Skeletal muscle satellite cell (primary cell): ENCODE measurements at regions not wholly inside any gene's neighbourhood (a gene's known extent, or its start where the extent isn't known, plus 50 kb on each side); places are given as distances from the start of the nearest gene placed in this dataset.

Experiments
- H3K27me3 ChIP-seq: 2 replicates; pipeline ENCODE4 v1.7.0; 2013; ENCODE audit warnings: low read length; ENCODE audit not compliant: control insufficient read depth, insufficient read depth
- H3K36me3 ChIP-seq: 2 replicates; pipeline ENCODE4 v1.7.0; 2013; ENCODE audit warnings: mild to moderate bottlenecking, control low read depth, low read length; ENCODE audit not compliant: insufficient read depth
- H3K4me1 ChIP-seq: 2 replicates; pipeline ENCODE4 v1.7.0; 2013; ENCODE audit warnings: low read length; ENCODE audit not compliant: control insufficient read depth, insufficient read depth
- H3K4me2 ChIP-seq: 2 replicates; pipeline ENCODE4 v1.7.0; 2013; ENCODE audit warnings: mild to moderate bottlenecking, low read length
- H3K4me3 ChIP-seq: 2 replicates; pipeline ENCODE4 v1.7.0; 2013; ENCODE audit warnings: low read length
- H3K9ac ChIP-seq: 2 replicates; pipeline ENCODE4 v1.7.0; 2013; ENCODE audit warnings: mild to moderate bottlenecking, low read depth, low read length, moderate library complexity
- H3K9me3 ChIP-seq: replicated peaks from 2 replicates; pipeline ENCODE4 v1.7.0; 2013; ENCODE audit warnings: mild to moderate bottlenecking, control low read depth, low read length

DNA sequence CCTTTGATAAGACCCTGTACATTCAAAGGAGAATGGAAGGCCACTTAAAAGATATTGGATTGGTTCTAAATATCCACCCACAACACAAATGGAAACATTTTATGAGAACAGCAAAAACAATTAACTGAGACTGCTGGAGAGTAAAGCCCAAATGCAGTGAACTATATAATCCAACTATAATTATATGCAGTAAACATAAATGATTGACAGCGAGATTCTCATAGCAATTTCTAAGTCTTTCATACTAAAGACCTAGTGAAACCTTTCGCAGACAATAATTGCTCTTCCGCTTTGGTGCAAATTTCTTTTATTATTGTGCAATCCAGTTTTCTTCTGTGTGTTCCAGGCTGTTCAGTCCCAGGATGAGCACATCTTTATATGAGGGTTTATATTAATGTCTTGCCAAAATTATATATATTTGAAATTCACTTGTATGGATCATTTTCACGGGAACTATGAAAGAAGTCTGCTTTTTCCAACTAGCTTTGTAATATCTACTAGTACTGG is 190.9 kb downstream of the ST6GAL2 start:
- no peaks in the 10 kb centered on the region for H3K36me3 ChIP-seq
- no peak overlapping the region for H3K4me2 ChIP-seq
- H3K9me3 ChIP-seq: no peaks in the 10 kb centered on the region
- no peak overlapping the region for H3K4me3 ChIP-seq
- H3K4me1 ChIP-seq: no peaks in the 10 kb centered on the region
- H3K9ac ChIP-seq: no peak overlapping the region
- no peaks in the 10 kb centered on the region for H3K27me3 ChIP-seq

DNA sequence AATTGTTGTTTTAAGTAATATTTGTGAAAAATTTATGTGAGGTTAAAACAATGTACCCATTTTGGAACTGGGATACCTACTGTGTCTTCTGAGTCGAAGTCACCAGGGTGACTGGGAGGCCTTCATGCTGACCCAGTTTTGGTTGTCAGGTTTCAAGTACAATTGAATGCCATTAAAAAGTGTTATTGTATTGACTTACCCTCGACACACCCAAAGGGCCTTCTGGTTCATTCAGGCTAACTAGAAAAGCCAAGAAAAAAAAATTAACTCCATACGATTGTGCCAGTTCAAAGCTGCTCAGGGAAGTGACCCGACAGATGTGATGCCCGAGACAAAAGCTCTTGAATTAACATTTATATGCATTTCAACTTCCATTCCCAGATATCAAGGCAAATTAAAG is 190.0 kb downstream of the ST6GAL2 start:
- no peak overlapping the region for H3K4me2 ChIP-seq
- no peak overlapping the region for H3K4me3 ChIP-seq
- H3K27me3 ChIP-seq: no peaks in the 10 kb centered on the region
- H3K9ac ChIP-seq: no peak overlapping the region
- H3K36me3 ChIP-seq: no peaks in the 10 kb centered on the region
- no peaks in the 10 kb centered on the region for H3K4me1 ChIP-seq
- no peaks in the 10 kb centered on the region for H3K9me3 ChIP-seq

DNA sequence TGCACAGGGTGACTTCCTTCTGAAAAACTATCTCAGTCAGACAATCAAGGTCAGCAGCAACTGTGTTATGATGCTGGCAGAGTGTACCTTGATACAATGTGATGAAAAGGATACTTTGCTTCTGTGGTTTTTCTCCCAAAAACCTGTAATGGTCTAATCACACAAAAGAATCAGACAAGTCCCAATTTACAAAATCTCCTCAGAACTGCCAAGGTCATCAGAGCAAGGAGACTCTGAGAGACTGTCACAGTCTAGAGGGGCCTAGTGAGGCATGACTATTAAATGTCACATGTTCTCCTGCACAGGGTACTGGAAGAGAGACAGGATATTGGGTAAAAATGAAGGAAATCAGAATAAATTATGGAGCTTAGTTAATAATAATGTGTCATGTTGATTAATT is 185.4 kb downstream of the ST6GAL2 start:
- Histone ChIP-seq H3K9ac (no peak overlapping the region), H3K4me3 (no peak overlapping the region), H3K4me2 (no peak overlapping the region), H3K36me3 (no peaks in the 10 kb centered on the region), H3K27me3 (no peaks in the 10 kb centered on the region), H3K9me3 (no peaks in the 10 kb centered on the region), H3K4me1 (no peaks in the 10 kb centered on the region)

DNA sequence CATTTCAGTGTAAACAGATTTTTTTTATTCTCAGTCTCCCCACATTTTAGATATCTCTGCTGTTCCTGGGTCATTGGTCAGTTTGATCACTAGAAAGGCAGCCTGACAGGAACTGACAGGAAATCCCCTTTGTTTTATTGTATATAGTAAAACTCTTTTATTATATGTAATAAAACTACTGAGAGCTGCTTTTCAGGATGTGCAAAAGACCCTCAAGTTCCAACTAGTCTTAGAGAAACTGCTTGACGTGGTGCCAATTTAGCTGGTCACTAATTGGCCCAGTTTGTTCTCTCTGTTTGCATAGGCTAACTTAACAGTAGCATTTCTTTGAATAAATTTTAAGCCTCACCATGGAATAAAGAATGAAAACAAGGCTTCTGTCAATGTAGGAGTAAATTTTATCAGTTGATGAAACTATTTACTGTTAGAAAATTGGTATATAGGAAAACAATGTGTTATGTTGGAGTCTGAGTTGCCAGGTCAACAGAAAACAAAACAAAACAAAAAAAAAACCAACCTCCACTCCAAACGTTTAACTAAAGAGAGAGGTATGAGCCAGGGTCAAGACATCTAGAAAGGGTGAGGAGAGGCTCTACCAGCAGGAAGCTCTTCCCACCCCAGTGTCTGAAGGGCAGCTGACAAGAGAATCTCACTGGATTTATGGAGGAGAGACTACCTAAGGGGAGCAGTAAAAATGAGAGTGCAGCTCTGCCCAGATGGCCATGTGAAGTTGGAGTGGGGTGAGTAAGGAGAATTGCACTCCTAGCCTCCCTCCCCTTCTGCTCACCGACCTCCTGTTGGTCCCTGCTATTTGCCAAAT is 184.6 kb downstream of the ST6GAL2 start:
- Histone ChIP-seq H3K4me3 (no peak overlapping the region), H3K36me3 (no peaks in the 10 kb centered on the region), H3K4me2 (no peak overlapping the region), H3K27me3 (no peaks in the 10 kb centered on the region), H3K9me3 (no peaks in the 10 kb centered on the region), H3K9ac (no peak overlapping the region), H3K4me1 (no peaks in the 10 kb centered on the region)

DNA sequence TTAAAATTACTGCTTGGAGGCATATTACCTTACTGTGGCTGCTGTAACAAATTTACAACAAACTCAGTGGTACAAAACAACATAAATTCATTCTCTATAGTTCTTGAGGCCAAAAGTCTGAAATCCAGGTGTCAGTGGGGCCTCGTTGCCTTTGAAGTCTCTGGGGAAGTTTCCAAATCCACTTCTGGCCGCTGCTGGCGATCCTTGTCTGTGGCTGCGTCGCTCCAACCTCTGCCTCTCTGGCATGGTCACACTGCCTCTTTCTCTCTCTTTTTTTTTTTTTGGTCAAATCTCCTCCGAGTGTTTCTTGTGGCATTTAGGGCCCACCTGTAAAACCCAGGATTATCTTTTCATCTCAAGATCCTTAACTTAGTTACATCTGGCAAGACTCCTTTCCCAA is 182.8 kb downstream of the ST6GAL2 start:
- Histone ChIP-seq H3K4me1 (no peaks in the 10 kb centered on the region), H3K9ac (no peak overlapping the region), H3K4me2 (no peak overlapping the region), H3K9me3 (no peaks in the 10 kb centered on the region), H3K27me3 (no peaks in the 10 kb centered on the region), H3K4me3 (no peak overlapping the region), H3K36me3 (no peaks in the 10 kb centered on the region)

DNA sequence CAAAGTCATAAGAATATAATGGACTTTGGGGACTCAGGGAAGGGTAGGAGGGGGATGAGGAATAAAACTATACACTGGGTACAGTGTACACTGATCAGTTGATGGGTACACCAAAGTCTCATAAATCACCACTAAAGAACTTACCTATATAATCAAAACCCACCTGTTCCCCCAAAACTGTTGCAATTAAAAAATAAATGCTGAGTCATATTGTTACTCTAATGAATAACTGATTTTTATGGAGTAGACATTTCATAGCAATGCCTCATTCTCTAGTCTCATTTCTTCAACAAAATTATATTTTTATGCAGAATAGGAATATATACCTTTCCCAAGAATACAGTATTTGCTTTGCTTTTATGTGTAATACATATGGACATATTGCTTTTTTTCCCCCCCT is 181.2 kb downstream of the ST6GAL2 start:
- Histone ChIP-seq H3K27me3 (no peaks in the 10 kb centered on the region), H3K4me2 (no peak overlapping the region), H3K9ac (no peak overlapping the region), H3K9me3 (no peaks in the 10 kb centered on the region), H3K4me1 (no peaks in the 10 kb centered on the region), H3K36me3 (no peaks in the 10 kb centered on the region), H3K4me3 (no peak overlapping the region)

DNA sequence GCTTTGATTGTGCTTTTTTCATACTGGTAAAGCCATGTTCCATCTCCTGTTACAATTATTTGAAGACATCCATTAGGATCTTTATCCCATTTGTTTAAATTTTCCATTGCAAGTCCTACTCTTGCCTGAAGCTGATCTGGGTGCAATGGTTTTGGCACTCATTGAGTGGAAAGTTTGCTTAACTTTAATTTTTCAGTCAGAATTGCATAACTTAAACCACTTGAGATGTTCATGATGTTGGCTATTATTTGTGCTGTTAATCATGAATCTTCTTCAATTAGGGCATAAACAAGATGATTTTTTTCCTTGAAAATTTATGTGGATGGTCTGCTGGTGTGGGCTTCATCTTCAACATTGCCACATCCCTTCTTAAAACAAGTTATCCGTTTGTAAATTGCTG is 180.1 kb downstream of the ST6GAL2 start:
- Histone ChIP-seq H3K9ac (no peak overlapping the region), H3K9me3 (no peaks in the 10 kb centered on the region), H3K4me1 (no peaks in the 10 kb centered on the region), H3K36me3 (no peaks in the 10 kb centered on the region), H3K27me3 (no peaks in the 10 kb centered on the region), H3K4me2 (no peak overlapping the region), H3K4me3 (no peak overlapping the region)

DNA sequence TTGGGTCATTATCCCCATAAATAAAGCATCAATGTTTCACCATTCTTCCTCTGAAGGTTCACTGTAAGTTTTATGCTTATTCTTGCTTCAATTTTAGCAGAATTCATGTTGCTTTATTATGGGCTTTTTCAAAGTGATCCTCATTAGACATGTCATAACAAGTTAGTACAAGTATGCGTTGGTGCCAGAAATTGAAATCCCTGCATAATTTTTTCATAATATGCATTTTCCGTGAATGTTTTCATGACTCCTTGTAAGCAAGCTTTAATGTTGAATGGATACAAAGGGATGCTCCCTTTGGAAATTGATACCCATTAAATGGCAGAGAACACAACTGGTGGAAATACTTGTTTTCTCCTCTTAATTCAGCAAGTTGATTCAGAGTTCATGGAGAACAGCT is 179.7 kb downstream of the ST6GAL2 start:
- no peaks in the 10 kb centered on the region for H3K27me3 ChIP-seq
- no peak overlapping the region for H3K4me3 ChIP-seq
- no peaks in the 10 kb centered on the region for H3K9me3 ChIP-seq
- H3K36me3 ChIP-seq: no peaks in the 10 kb centered on the region
- H3K4me1 ChIP-seq: no peaks in the 10 kb centered on the region
- H3K4me2 ChIP-seq: no peak overlapping the region
- H3K9ac ChIP-seq: no peak overlapping the region

DNA sequence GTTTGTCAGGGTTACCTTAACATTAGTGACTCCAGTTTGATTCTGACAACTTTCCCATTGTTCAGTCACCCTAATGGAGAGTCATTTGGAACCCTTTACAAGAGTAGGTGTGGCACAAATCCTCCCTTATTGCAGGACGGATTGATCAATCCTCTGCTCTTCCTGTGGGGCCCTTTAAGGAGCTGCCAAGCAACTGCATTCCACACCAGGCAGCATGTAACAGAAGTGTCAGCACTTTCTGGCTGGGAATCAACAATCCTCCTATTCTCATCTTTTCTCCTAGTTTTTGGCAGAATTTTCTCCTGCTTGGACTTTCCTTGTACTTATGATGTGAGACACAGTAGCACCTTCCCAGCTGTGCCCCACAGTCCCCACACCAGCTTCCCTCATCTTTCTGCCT is 177.8 kb downstream of the ST6GAL2 start:
- H3K4me2 ChIP-seq: no peak overlapping the region
- H3K36me3 ChIP-seq: no peaks in the 10 kb centered on the region
- no peak overlapping the region for H3K4me3 ChIP-seq
- peaks cover 3% of the 10 kb centered on the region for H3K9me3 ChIP-seq
- H3K27me3 ChIP-seq: no peaks in the 10 kb centered on the region
- no peak overlapping the region for H3K9ac ChIP-seq
- H3K4me1 ChIP-seq: no peaks in the 10 kb centered on the region

DNA sequence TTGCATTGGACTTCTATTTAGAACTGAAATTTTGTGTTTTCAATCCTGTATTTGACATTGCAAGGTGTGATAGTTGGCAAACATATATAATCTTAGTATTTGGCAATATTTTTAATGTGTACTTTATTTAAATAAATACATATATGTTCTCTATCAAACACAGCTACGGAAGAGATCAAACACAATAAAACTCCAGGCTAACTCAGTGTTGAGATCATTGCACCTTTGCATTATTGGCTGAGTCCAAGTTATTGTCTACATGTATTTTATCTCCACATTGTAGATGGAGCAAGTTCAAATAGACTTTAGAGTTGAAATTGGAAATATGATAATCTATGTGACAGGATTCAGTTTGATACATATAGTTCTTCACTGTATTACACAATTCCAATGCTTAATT is 176.7 kb downstream of the ST6GAL2 start:
- H3K4me2 ChIP-seq: no peak overlapping the region
- H3K9me3 ChIP-seq: peaks cover 4% of the 10 kb centered on the region
- H3K36me3 ChIP-seq: no peaks in the 10 kb centered on the region
- no peaks in the 10 kb centered on the region for H3K27me3 ChIP-seq
- H3K4me3 ChIP-seq: no peak overlapping the region
- no peak overlapping the region for H3K9ac ChIP-seq
- H3K4me1 ChIP-seq: no peaks in the 10 kb centered on the region

DNA sequence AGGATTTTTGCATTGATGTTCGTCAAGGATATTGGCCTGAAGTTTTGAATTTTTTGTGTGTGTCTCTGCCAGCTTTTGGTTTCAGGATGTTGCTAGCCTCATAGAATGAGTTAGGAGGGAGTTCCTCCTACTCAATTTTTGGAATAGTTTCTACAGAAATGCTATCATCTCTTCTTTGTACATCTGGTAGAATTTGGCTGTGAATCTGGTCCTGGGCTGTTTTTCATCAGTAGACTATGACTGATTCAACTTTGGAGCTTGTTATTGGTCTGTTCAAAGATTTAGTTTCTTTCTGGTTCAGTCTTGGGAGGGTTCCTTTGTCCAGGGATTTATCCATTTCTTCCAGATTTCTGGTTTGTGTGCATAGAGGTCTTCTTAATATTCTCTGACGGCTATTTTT is 166.7 kb downstream of the ST6GAL2 start:
- no peak overlapping the region for H3K4me2 ChIP-seq
- no peaks in the 10 kb centered on the region for H3K27me3 ChIP-seq
- no peak overlapping the region for H3K4me3 ChIP-seq
- no peaks in the 10 kb centered on the region for H3K36me3 ChIP-seq
- no peak overlapping the region for H3K9ac ChIP-seq
- H3K9me3 ChIP-seq: peaks cover 9% of the 10 kb centered on the region
- H3K4me1 ChIP-seq: no peaks in the 10 kb centered on the region

DNA sequence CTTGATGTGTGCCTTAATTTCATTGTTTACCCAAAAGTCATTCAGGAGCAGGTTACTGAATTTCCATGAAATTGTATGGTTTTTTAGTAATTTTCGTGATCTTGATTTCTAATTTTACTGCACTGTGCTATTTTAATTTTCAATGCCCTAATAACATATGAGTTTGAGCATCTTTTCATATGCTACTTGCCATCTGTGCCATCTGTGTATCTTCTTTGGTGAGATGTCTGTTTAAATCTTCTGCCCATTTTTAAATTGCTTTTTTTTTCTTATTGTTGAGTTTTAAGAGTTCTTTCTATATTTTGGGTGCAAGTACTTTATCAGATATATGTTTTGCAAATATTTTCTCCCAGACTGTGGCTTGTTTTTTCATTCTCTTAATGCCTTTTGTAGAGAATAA is 165.9 kb downstream of the ST6GAL2 start:
- Histone ChIP-seq H3K36me3 (no peaks in the 10 kb centered on the region), H3K4me1 (no peaks in the 10 kb centered on the region), H3K4me2 (no peak overlapping the region), H3K4me3 (no peak overlapping the region), H3K9me3 (peaks cover 7% of the 10 kb centered on the region), H3K27me3 (no peaks in the 10 kb centered on the region), H3K9ac (no peak overlapping the region)
